PC-3 (cell line): ENCODE measurements at regions not wholly inside any gene's neighbourhood (a gene's known extent, or its start where the extent isn't known, plus 50 kb on each side); places are given as distances from the start of the nearest gene placed in this dataset.

Experiments
- ATAC-seq: fragments of 200-7000 bp; cut with Tn5 transposase; 2 replicates; pipeline ENCODE4 v1.9.1; 2020; ENCODE audit warnings: mild to moderate bottlenecking, moderate library complexity
- BruUV-seq: library from RNA; stranded (reverse); fragments of 400-500 nt; replicated peaks from 2 replicates; lab custom pipeline; 2021; lab: Mats Ljungman, UMichigan
- CTCF ChIA-PET: fragments of 300-600 bp; sonication (Branson Sonifier 250); formaldehyde crosslinking; loops from one replicate; lab custom pipeline; 2022; ENCODE audit warnings: antibody characterized with exemption; lab: Charles Lee
- POLR2A ChIA-PET: fragments of 300-600 bp; sonication (Branson Sonifier 250); formaldehyde crosslinking; loops from one replicate; lab custom pipeline; 2022; ENCODE audit warnings: antibody characterized with exemption; ENCODE audit not compliant: unreplicated experiment; lab: Charles Lee
- DNase-seq: peaks from one replicate; pipeline ENCODE4 v3.0.0-alpha.2; 2015
- H2AFZ ChIP-seq: fragments of 300-600 bp; sonication (generic); 2 replicates; pipeline ENCODE4 v1.6.0; 2016; ENCODE audit warnings: antibody characterized with exemption, low read length
- H3F3A ChIP-seq: fragments of 300-600 bp; sonication (generic); one replicate; pipeline ENCODE4 v1.6.0; 2017; ENCODE audit warnings: antibody characterized with exemption, low read length, control low read depth, mild to moderate bottlenecking; ENCODE audit not compliant: unreplicated experiment
- H3K27ac ChIP-seq: fragments of 300-600 bp; sonication (generic); 2 replicates; pipeline ENCODE4 v1.5.1; 2016; ENCODE audit warnings: mild to moderate bottlenecking, low read length
- H3K27me3 ChIP-seq: fragments of 300-600 bp; sonication (generic); 2 replicates; pipeline ENCODE4 v1.6.1; 2016; ENCODE audit warnings: low read length, mixed read lengths
- H3K36me3 ChIP-seq: fragments of 300-600 bp; sonication (generic); 2 replicates; pipeline ENCODE4 v1.6.1; 2016; ENCODE audit warnings: low read depth, mixed run types, low read length, mixed read lengths
- H3K4me1 ChIP-seq: fragments of 300-600 bp; sonication (generic); 2 replicates; pipeline ENCODE4 v1.5.1; 2016; ENCODE audit warnings: low read length; ENCODE audit not compliant: insufficient read depth
- H3K4me2 ChIP-seq: fragments of 300-600 bp; sonication (generic); 2 replicates; pipeline ENCODE4 v1.6.0; 2016; ENCODE audit warnings: low read length
- H3K4me3 ChIP-seq: fragments of 300-600 bp; sonication (generic); 2 replicates; pipeline ENCODE4 v1.5.1; 2016; ENCODE audit warnings: mild to moderate bottlenecking, low read length, mixed read lengths
- H3K79me2 ChIP-seq: fragments of 300-600 bp; sonication (generic); 2 replicates; pipeline ENCODE4 v1.6.1; 2017; ENCODE audit warnings: low read length, mixed read lengths
- H3K9ac ChIP-seq: fragments of 300-600 bp; sonication (generic); 2 replicates; pipeline ENCODE4 v1.6.0; 2016; ENCODE audit warnings: mild to moderate bottlenecking, low read length
- H3K9me2 ChIP-seq: fragments of 300-600 bp; sonication (generic); replicated peaks from 2 replicates; pipeline ENCODE4 v1.6.1; 2016; ENCODE audit warnings: mixed run types, low read length, mixed read lengths
- H3K9me3 ChIP-seq: fragments of 300-600 bp; sonication (generic); 2 replicates; pipeline ENCODE4 v1.6.1; 2016; ENCODE audit warnings: low read length, mixed read lengths
- H4K20me1 ChIP-seq: fragments of 300-600 bp; sonication (generic); 2 replicates; pipeline ENCODE4 v1.6.1; 2016; ENCODE audit warnings: low read length, mixed read lengths
- EZH2 ChIP-seq: fragments of 300-600 bp; sonication (generic); IDR thresholded peaks from one replicate; pipeline ENCODE4 v1.6.1; 2017; ENCODE audit warnings: antibody characterized with exemption, mild to moderate bottlenecking, low read length; ENCODE audit not compliant: unreplicated experiment
- EZH2phosphoT487 ChIP-seq: fragments of 300-600 bp; sonication (generic); IDR thresholded peaks from 2 replicates; pipeline ENCODE4 v1.6.1; 2018; ENCODE audit warnings: mild to moderate bottlenecking, antibody characterized with exemption, low read length, borderline replicate concordance
- intact Hi-C: fragments of 100-400 bp; cut with micrococcal nuclease; formaldehyde crosslinking; loops from 2 replicates; pipeline ENCODE4 v1.9.0; 2023
- TF ChIP-seq, protein P1 (sequence below): fragments of 300-600 bp; sonication (generic); conservative IDR thresholded peaks from 2 replicates; pipeline ENCODE4 v1.5.1; 2017; ENCODE audit warnings: antibody characterized with exemption, low read depth, mild to moderate bottlenecking, low read length

DNA sequence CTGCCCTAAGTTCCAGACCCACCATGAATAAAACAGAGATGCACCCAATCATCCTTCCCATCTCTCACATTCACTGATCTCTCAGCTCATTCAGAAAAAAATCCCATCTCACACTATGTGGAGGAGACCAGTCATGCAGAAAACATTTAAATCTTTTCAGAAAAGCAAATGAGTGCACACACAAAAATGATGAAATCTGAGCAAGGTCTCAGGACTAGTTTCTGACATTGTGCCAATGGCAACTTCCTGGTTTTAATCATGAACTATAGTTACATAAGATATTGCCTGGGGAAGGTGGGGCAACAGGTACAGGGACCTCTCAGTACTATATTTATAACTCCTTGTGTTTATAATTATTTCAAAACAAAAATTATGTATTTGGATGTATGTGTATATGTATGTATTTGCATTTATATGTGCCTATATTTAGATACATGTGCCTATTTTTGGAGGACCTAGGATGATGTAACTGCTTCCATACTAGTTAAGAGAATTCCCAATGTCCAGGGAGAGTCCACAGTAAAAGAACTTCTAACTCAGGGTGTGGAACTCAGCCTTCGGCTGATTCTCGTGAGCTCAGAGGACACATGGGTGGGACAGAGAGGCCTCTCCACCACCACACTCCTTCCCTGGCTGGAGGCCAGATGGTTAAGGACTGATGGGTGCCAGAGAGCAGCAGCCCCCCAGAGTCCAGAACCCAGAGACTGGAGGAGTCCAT is 71.7 kb upstream of the MAP3K4 start:
- Histone ChIP-seq H4K20me1 (no peaks in the 10 kb centered on the region), H3K4me1 (peaks cover 11% of the 10 kb centered on the region), H3K9me2 (no peaks in the 10 kb centered on the region), H3K36me3 (no peaks in the 10 kb centered on the region), H3F3A (no peaks in the 10 kb centered on the region), H3K4me3 (no peak overlapping the region), H3K9me3 (no peaks in the 10 kb centered on the region), H3K9ac (no peak overlapping the region), H3K27me3 (no peaks in the 10 kb centered on the region), H2AFZ (no peak overlapping the region), H3K4me2 (0 out of 2 replicates have a peak overlapping the region, but pooled peaks have one; percentile 16), H3K79me2 (no peaks in the 10 kb centered on the region), H3K27ac (peak overlapping the region; percentile 47; the same call in 1 of the 2 replicates)
- intact Hi-C loops = no loop called here
- ATAC-seq (peak; percentile 54), DNase-seq (peak; percentile 81)
- BruUV-seq = no TSS peak
- TF ChIP-seq EZH2phosphoT487 (no peak), EZH2 (no peak)
- TF ChIP-seq, protein P1, sequence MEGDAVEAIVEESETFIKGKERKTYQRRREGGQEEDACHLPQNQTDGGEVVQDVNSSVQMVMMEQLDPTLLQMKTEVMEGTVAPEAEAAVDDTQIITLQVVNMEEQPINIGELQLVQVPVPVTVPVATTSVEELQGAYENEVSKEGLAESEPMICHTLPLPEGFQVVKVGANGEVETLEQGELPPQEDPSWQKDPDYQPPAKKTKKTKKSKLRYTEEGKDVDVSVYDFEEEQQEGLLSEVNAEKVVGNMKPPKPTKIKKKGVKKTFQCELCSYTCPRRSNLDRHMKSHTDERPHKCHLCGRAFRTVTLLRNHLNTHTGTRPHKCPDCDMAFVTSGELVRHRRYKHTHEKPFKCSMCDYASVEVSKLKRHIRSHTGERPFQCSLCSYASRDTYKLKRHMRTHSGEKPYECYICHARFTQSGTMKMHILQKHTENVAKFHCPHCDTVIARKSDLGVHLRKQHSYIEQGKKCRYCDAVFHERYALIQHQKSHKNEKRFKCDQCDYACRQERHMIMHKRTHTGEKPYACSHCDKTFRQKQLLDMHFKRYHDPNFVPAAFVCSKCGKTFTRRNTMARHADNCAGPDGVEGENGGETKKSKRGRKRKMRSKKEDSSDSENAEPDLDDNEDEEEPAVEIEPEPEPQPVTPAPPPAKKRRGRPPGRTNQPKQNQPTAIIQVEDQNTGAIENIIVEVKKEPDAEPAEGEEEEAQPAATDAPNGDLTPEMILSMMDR = no peak
- POLR2A ChIA-PET = interaction anchor here (0.5 kb wide), 1 partner anchor 101 kb away, joined by 4 read pairs; no protein-coding TSS in a partner anchor
- CTCF ChIA-PET = no interaction called here

DNA sequence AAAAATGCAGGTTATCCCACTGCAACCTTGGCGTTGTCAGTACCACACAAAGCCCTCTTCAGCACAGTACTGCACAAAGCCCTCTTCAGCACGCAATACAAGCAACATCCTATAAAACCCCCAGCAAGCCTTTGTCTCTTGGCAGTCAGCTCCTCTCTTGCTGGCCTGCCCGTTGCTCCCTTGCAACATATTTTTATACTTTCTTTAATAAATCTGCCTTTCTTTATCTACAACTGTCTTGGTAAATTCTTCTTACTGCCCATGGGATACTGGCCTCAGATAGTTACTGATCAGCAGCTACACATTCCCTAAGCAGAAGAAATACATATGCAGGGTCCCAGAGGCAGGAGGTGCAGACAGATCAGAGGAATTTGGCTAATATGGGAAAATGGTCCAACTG is 70.5 kb upstream of the MAP3K4 start:
- TF ChIP-seq, protein P1 = no peak
- TF ChIP-seq EZH2phosphoT487 (no peak), EZH2 (no peak)
- Histone ChIP-seq H2AFZ (no peak overlapping the region), H3K4me1 (peaks cover 11% of the 10 kb centered on the region), H3F3A (no peaks in the 10 kb centered on the region), H3K4me2 (no peak overlapping the region), H3K27me3 (no peaks in the 10 kb centered on the region), H3K9ac (no peak overlapping the region), H3K79me2 (no peaks in the 10 kb centered on the region), H3K27ac (no peak overlapping the region), H3K9me2 (no peaks in the 10 kb centered on the region), H4K20me1 (no peaks in the 10 kb centered on the region), H3K4me3 (no peak overlapping the region), H3K9me3 (no peaks in the 10 kb centered on the region), H3K36me3 (no peaks in the 10 kb centered on the region)
- no TSS peak for BruUV-seq
- DNase-seq (no peak), ATAC-seq (no peak)
- intact Hi-C loops = no loop called here
- ChIA-PET CTCF (no interaction called here), POLR2A (no interaction called here)
